ENCODE measurements at regions not wholly inside any gene's neighbourhood (a gene's known extent, or its start where the extent isn't known, plus 50 kb on each side); places are given as distances from the start of the nearest gene placed in this dataset.

DNA sequence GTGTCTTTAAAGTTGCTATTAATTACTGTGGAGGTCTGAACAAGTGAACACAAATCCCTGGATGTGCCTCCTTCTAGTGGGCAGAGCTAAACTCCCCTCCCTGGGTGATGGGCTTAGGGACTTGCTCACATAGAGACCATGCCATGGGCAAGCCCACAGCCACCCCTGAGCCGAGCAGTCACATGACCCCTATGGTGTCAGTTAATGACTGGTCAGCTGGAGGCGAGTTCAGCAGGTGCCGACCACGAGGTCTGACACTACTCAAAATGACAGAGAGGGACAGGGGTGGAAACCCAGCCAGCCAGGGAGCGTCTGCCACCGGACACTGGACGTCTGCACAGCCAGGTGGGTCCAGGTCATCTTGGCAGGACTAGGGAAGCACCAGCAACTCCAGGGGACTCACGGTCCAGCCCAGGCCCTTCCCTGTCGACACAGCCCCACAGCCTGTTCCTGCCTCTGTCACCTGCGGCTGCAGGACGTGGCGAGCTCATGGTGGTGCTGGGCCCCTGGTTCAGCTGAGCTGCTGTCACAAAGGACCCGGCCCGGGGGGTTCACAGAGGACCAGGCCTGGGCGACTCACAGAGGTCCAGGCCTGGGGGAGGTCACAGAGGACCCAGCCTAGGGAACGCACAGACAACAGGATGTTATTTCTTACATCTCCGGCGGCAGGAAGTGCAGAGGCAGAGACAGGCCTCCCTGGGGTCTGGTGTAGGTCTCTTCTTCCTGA is 135.0 kb downstream of the BRD1 start:
- H3K9me3 ChIP-seq (ENCODE audit: control insufficient read depth, insufficient read depth, low read length): peaks cover 9% of the 10 kb centered on the region; the same call in 1 of the 2 replicates
- no peak overlapping the region for H3K4me3 ChIP-seq (ENCODE audit: low read length)
- TF ChIP-seq EZH2phosphoT487 (IDR thresholded peaks at IDR 0.05; ENCODE audit: borderline replicate concordance, low read length): no peak
- TF ChIP-seq, protein P1, sequence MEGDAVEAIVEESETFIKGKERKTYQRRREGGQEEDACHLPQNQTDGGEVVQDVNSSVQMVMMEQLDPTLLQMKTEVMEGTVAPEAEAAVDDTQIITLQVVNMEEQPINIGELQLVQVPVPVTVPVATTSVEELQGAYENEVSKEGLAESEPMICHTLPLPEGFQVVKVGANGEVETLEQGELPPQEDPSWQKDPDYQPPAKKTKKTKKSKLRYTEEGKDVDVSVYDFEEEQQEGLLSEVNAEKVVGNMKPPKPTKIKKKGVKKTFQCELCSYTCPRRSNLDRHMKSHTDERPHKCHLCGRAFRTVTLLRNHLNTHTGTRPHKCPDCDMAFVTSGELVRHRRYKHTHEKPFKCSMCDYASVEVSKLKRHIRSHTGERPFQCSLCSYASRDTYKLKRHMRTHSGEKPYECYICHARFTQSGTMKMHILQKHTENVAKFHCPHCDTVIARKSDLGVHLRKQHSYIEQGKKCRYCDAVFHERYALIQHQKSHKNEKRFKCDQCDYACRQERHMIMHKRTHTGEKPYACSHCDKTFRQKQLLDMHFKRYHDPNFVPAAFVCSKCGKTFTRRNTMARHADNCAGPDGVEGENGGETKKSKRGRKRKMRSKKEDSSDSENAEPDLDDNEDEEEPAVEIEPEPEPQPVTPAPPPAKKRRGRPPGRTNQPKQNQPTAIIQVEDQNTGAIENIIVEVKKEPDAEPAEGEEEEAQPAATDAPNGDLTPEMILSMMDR (IDR thresholded peaks at IDR 0.05; ENCODE audit: low read depth, low read length, poor library complexity, severe bottlenecking): no peak

DNA sequence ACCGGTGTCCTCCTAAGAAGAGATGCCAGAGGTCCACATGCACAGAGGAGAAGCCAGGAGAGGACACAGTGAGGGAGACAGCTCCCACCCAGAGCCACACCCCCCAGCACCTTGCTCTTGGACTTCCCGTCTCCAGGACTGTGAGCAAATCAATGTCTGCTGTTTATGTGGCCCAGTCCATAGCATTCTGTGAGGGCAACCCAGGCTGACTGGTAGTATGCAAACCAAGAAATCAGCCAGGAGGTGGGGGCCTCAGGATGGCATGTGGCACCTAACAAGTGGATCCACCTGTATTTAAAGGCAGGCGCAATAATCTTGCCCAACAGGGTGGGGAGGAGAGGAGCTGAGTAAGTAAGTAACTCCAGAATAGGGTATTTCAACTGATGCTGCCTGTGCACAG is 136.4 kb downstream of the BRD1 start:
- TF ChIP-seq EZH2phosphoT487 (IDR thresholded peaks at IDR 0.05; ENCODE audit: borderline replicate concordance, low read length): no peak
- TF ChIP-seq, protein P1 (IDR thresholded peaks at IDR 0.05; ENCODE audit: low read depth, low read length, poor library complexity, severe bottlenecking): no peak
- no peaks in the 10 kb centered on the region for H3K36me3 ChIP-seq (ENCODE audit: control insufficient read depth, low read length)

More for the DNA sequence above, 135.0 kb downstream of the BRD1 start:
- Histone ChIP-seq H3K36me3 (ENCODE audit: control insufficient read depth, low read length) (no peaks in the 10 kb centered on the region), H3K27ac (ENCODE audit: low read depth, low read length) (no peak overlapping the region), H4K20me1 (ENCODE audit: control insufficient read depth, insufficient read depth, low read depth, low read length) (no peaks in the 10 kb centered on the region), H3K4me1 (ENCODE audit: control insufficient read depth, low read length) (no peaks in the 10 kb centered on the region), H3K9me2 (replicated peaks; ENCODE audit: control insufficient read depth, low read length) (no peaks in the 10 kb centered on the region), H3F3A (ENCODE audit: control insufficient read depth, insufficient read depth) (no peaks in the 10 kb centered on the region), H3K4me2 (ENCODE audit: low read length) (no peak overlapping the region), H3K79me2 (ENCODE audit: control insufficient read depth, low read length) (no peaks in the 10 kb centered on the region), H3K27me3 (ENCODE audit: control insufficient read depth, low read length) (no peaks in the 10 kb centered on the region)

DNA sequence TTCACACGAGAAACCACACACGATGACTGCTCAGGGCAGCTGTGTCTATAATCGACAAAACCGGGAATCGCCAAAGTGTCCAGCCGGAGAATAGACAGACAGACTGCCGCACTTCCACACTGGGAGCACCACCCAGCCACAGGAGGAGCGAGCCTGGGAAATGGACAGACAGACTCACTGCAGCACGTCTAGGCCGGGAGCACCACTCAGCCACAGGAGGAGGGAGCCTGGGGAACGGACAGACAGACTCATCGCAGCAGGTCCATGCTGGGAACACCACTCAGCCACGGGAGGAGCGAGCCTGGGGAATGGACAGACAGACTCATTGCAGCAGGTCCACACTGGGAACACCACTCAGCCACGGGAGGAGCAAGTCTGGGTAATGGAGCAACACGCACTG is 137.2 kb downstream of the BRD1 start:
- no peak overlapping the region for H3K4me2 ChIP-seq (ENCODE audit: low read length)
- TF ChIP-seq, protein P1 (IDR thresholded peaks at IDR 0.05; ENCODE audit: low read depth, low read length, poor library complexity, severe bottlenecking): no peak
- no peaks in the 10 kb centered on the region for H3F3A ChIP-seq (ENCODE audit: control insufficient read depth, insufficient read depth)
- no peaks in the 10 kb centered on the region for H3K79me2 ChIP-seq (ENCODE audit: control insufficient read depth, low read length)
- no peaks in the 10 kb centered on the region for H3K4me1 ChIP-seq (ENCODE audit: control insufficient read depth, low read length)
- no peaks in the 10 kb centered on the region for H3K27me3 ChIP-seq (ENCODE audit: control insufficient read depth, low read length)
- no peaks in the 10 kb centered on the region for H4K20me1 ChIP-seq (ENCODE audit: control insufficient read depth, insufficient read depth, low read depth, low read length)
- no peak overlapping the region for H3K27ac ChIP-seq (ENCODE audit: low read depth, low read length)
- no peaks in the 10 kb centered on the region for H3K36me3 ChIP-seq (ENCODE audit: control insufficient read depth, low read length)
- H3K9me2 ChIP-seq (replicated peaks; ENCODE audit: control insufficient read depth, low read length): no peaks in the 10 kb centered on the region
- H3K4me3 ChIP-seq (ENCODE audit: low read length): no peak overlapping the region
- no peaks in the 10 kb centered on the region for H3K9me3 ChIP-seq (ENCODE audit: control insufficient read depth, insufficient read depth, low read length)

More for the DNA sequence above, 136.4 kb downstream of the BRD1 start:
- Histone ChIP-seq H3K79me2 (ENCODE audit: control insufficient read depth, low read length) (no peaks in the 10 kb centered on the region), H3K27ac (ENCODE audit: low read depth, low read length) (no peak overlapping the region), H3K4me1 (ENCODE audit: control insufficient read depth, low read length) (no peaks in the 10 kb centered on the region), H3K9me3 (ENCODE audit: control insufficient read depth, insufficient read depth, low read length) (no peaks in the 10 kb centered on the region), H3F3A (ENCODE audit: control insufficient read depth, insufficient read depth) (no peaks in the 10 kb centered on the region), H4K20me1 (ENCODE audit: control insufficient read depth, insufficient read depth, low read depth, low read length) (no peaks in the 10 kb centered on the region), H3K27me3 (ENCODE audit: control insufficient read depth, low read length) (no peaks in the 10 kb centered on the region), H3K4me3 (ENCODE audit: low read length) (no peak overlapping the region), H3K4me2 (ENCODE audit: low read length) (no peak overlapping the region), H3K9me2 (replicated peaks; ENCODE audit: control insufficient read depth, low read length) (no peaks in the 10 kb centered on the region)
